ENCODE measurements at regions not wholly inside any gene's neighbourhood (a gene's known extent, or its start where the extent isn't known, plus 50 kb on each side); places are given as distances from the start of the nearest gene placed in this dataset.

GRCh38 chr6:103062136-103062535 is 1668.6 kb downstream of the GRIK2 start:
- DNase-seq (ENCODE audit: low read depth in 2 of 2), result no peak

- no peak for DNase-seq (ENCODE audit: low read depth in 2 of 2)
Measured at GRCh38 chr6:103047567-103047966, 1654.1 kb downstream of the GRIK2 start.

- DNase-seq (ENCODE audit: low read depth in 2 of 2), result no peak
Measured at GRCh38 chr6:103042336-103042735, 1648.8 kb downstream of the GRIK2 start.

GRCh38 chr6:103036846-103037245 is 1643.3 kb downstream of the GRIK2 start:
- DNase-seq (ENCODE audit: low read depth in 2 of 2), result no peak

- no peak for DNase-seq (ENCODE audit: low read depth in 2 of 2)
Measured at GRCh38 chr6:103027271-103027931, 1633.9 kb downstream of the GRIK2 start.

- DNase-seq (ENCODE audit: low read depth in 2 of 2), result no peak
Measured at GRCh38 chr6:103018426-103018825, 1624.9 kb downstream of the GRIK2 start.

GRCh38 chr6:103017878-103018277 is 1624.4 kb downstream of the GRIK2 start:
- DNase-seq (ENCODE audit: low read depth in 2 of 2), result no peak

GRCh38 chr6:103011605-103012004 is 1618.1 kb downstream of the GRIK2 start:
- DNase-seq (ENCODE audit: low read depth in 2 of 2), result no peak

GRCh38 chr6:103002282-103002681 is 1608.8 kb downstream of the GRIK2 start:
- no peak for DNase-seq (ENCODE audit: low read depth in 2 of 2)

- DNase-seq (ENCODE audit: low read depth in 2 of 2), result no peak
Measured at GRCh38 chr6:103001724-103002123, 1608.2 kb downstream of the GRIK2 start.

GRCh38 chr6:103000688-103001087 is 1607.2 kb downstream of the GRIK2 start:
- DNase-seq (ENCODE audit: low read depth in 2 of 2), result no peak

- no peak for DNase-seq (ENCODE audit: low read depth in 2 of 2)
Measured at GRCh38 chr6:102995491-102995890, 1602.0 kb downstream of the GRIK2 start.

- no peak for DNase-seq (ENCODE audit: low read depth in 2 of 2)
Measured at GRCh38 chr6:102994866-102995265, 1601.4 kb downstream of the GRIK2 start.

- DNase-seq (ENCODE audit: low read depth in 2 of 2), result no peak
Measured at GRCh38 chr6:102986086-102986485, 1592.6 kb downstream of the GRIK2 start.

GRCh38 chr6:102984357-102984756 is 1590.8 kb downstream of the GRIK2 start:
- no peak for DNase-seq (ENCODE audit: low read depth in 2 of 2)

- DNase-seq (ENCODE audit: low read depth in 2 of 2), result no peak
Measured at GRCh38 chr6:102981490-102982015, 1588.0 kb downstream of the GRIK2 start.

GRCh38 chr6:102980951-102981350 is 1587.4 kb downstream of the GRIK2 start:
- DNase-seq (ENCODE audit: low read depth in 2 of 2), result no peak

- no peak for DNase-seq (ENCODE audit: low read depth in 2 of 2)
Measured at GRCh38 chr6:102961902-102962301, 1568.4 kb downstream of the GRIK2 start.

- DNase-seq (ENCODE audit: low read depth in 2 of 2), result no peak
Measured at GRCh38 chr6:102950967-102951366, 1557.5 kb downstream of the GRIK2 start.

GRCh38 chr6:102944475-102944874 is 1551.0 kb downstream of the GRIK2 start:
- no peak for DNase-seq (ENCODE audit: low read depth in 2 of 2)

GRCh38 chr6:102942206-102942605 is 1548.7 kb downstream of the GRIK2 start:
- no peak for DNase-seq (ENCODE audit: low read depth in 2 of 2)

- DNase-seq (ENCODE audit: low read depth in 2 of 2), result no peak
Measured at GRCh38 chr6:102936959-102937358, 1543.5 kb downstream of the GRIK2 start.

GRCh38 chr6:102928109-102928508 is 1534.6 kb downstream of the GRIK2 start:
- no peak for DNase-seq (ENCODE audit: low read depth in 2 of 2)

GRCh38 chr6:102918161-102918560 is 1524.7 kb downstream of the GRIK2 start:
- no peak for DNase-seq (ENCODE audit: low read depth in 2 of 2)
